ENCODE measurements at regions not wholly inside any gene's neighbourhood (a gene's known extent, or its start where the extent isn't known, plus 50 kb on each side); places are given as distances from the start of the nearest gene placed in this dataset.

GRCh38 chr20:62534526-62535221 is 58.9 kb upstream of the GATA5 start:
- no peaks in the 10 kb centered on the region for H3K79me2 ChIP-seq (ENCODE audit: low read length)
- H3K36me3 ChIP-seq (ENCODE audit: insufficient read depth, low read length): no peaks in the 10 kb centered on the region
- no peaks in the 10 kb centered on the region for H3K9me2 ChIP-seq (replicated peaks; ENCODE audit: insufficient read depth, low read length)
- H3K4me1 ChIP-seq (ENCODE audit: low read length): no peaks in the 10 kb centered on the region
- H3K27ac ChIP-seq (ENCODE audit: low read length): no peak overlapping the region
- H2AFZ ChIP-seq (ENCODE audit: low read length): no peak overlapping the region
- no peaks in the 10 kb centered on the region for H3K9me3 ChIP-seq (ENCODE audit: low read length)
- no peak overlapping the region for H3K4me3 ChIP-seq (ENCODE audit: low read length)
- no peak overlapping the region for H3K4me2 ChIP-seq (ENCODE audit: low read depth, low read length, poor library complexity, severe bottlenecking)
- no peaks in the 10 kb centered on the region for H3K27me3 ChIP-seq (ENCODE audit: low read length)
- DNase-seq: no peak
- H3K9ac ChIP-seq (ENCODE audit: low read length): no peak overlapping the region
- no peaks in the 10 kb centered on the region for H4K20me1 ChIP-seq (ENCODE audit: insufficient read depth, low read depth, low read length)

GRCh38 chr20:62535282-62535811 is 59.6 kb upstream of the GATA5 start:
- Histone ChIP-seq H3K9me2 (replicated peaks; ENCODE audit: insufficient read depth, low read length) (no peaks in the 10 kb centered on the region), H3K4me1 (ENCODE audit: low read length) (no peaks in the 10 kb centered on the region), H3K27me3 (ENCODE audit: low read length) (no peaks in the 10 kb centered on the region), H4K20me1 (ENCODE audit: insufficient read depth, low read depth, low read length) (no peaks in the 10 kb centered on the region), H3K4me2 (ENCODE audit: low read depth, low read length, poor library complexity, severe bottlenecking) (no peak overlapping the region), H3K9me3 (ENCODE audit: low read length) (no peaks in the 10 kb centered on the region), H2AFZ (ENCODE audit: low read length) (no peak overlapping the region), H3K36me3 (ENCODE audit: insufficient read depth, low read length) (no peaks in the 10 kb centered on the region), H3K27ac (ENCODE audit: low read length) (no peak overlapping the region), H3K79me2 (ENCODE audit: low read length) (no peaks in the 10 kb centered on the region), H3K4me3 (ENCODE audit: low read length) (no peak overlapping the region), H3K9ac (ENCODE audit: low read length) (no peak overlapping the region)
- DNase-seq: no peak

GRCh38 chr20:62535964-62536363 is 60.2 kb upstream of the GATA5 start:
- Histone ChIP-seq H3K27me3 (ENCODE audit: low read length) (no peaks in the 10 kb centered on the region), H3K4me3 (ENCODE audit: low read length) (no peak overlapping the region), H3K36me3 (ENCODE audit: insufficient read depth, low read length) (no peaks in the 10 kb centered on the region), H3K4me1 (ENCODE audit: low read length) (no peaks in the 10 kb centered on the region), H3K4me2 (ENCODE audit: low read depth, low read length, poor library complexity, severe bottlenecking) (no peak overlapping the region), H4K20me1 (ENCODE audit: insufficient read depth, low read depth, low read length) (no peaks in the 10 kb centered on the region), H3K9me2 (replicated peaks; ENCODE audit: insufficient read depth, low read length) (no peaks in the 10 kb centered on the region), H2AFZ (ENCODE audit: low read length) (no peak overlapping the region), H3K9me3 (ENCODE audit: low read length) (no peaks in the 10 kb centered on the region), H3K79me2 (ENCODE audit: low read length) (no peaks in the 10 kb centered on the region), H3K9ac (ENCODE audit: low read length) (no peak overlapping the region), H3K27ac (ENCODE audit: low read length) (no peak overlapping the region)
- no peak for DNase-seq

- Histone ChIP-seq H3K4me2 (ENCODE audit: low read depth, low read length, poor library complexity, severe bottlenecking) (no peak overlapping the region), H3K79me2 (ENCODE audit: low read length) (no peaks in the 10 kb centered on the region), H3K9me2 (replicated peaks; ENCODE audit: insufficient read depth, low read length) (no peaks in the 10 kb centered on the region), H3K27ac (ENCODE audit: low read length) (no peak overlapping the region), H4K20me1 (ENCODE audit: insufficient read depth, low read depth, low read length) (no peaks in the 10 kb centered on the region), H2AFZ (ENCODE audit: low read length) (no peak overlapping the region), H3K4me3 (ENCODE audit: low read length) (no peak overlapping the region), H3K4me1 (ENCODE audit: low read length) (no peaks in the 10 kb centered on the region), H3K9me3 (ENCODE audit: low read length) (no peaks in the 10 kb centered on the region), H3K9ac (ENCODE audit: low read length) (no peak overlapping the region), H3K36me3 (ENCODE audit: insufficient read depth, low read length) (no peaks in the 10 kb centered on the region), H3K27me3 (ENCODE audit: low read length) (no peaks in the 10 kb centered on the region)
- DNase-seq: no peak
These were observed 61.1 kb upstream of the GATA5 start for GRCh38 chr20:62536871-62537401.

GRCh38 chr20:62537649-62538292 is 62.0 kb upstream of the GATA5 start:
- no peaks in the 10 kb centered on the region for H3K9me2 ChIP-seq (replicated peaks; ENCODE audit: insufficient read depth, low read length)
- no peaks in the 10 kb centered on the region for H3K79me2 ChIP-seq (ENCODE audit: low read length)
- H3K9ac ChIP-seq (ENCODE audit: low read length): no peak overlapping the region
- no peak overlapping the region for H2AFZ ChIP-seq (ENCODE audit: low read length)
- H3K9me3 ChIP-seq (ENCODE audit: low read length): no peaks in the 10 kb centered on the region
- no peak overlapping the region for H3K4me3 ChIP-seq (ENCODE audit: low read length)
- no peak for DNase-seq
- H3K36me3 ChIP-seq (ENCODE audit: insufficient read depth, low read length): no peaks in the 10 kb centered on the region
- no peaks in the 10 kb centered on the region for H4K20me1 ChIP-seq (ENCODE audit: insufficient read depth, low read depth, low read length)
- no peak overlapping the region for H3K27ac ChIP-seq (ENCODE audit: low read length)
- H3K27me3 ChIP-seq (ENCODE audit: low read length): no peaks in the 10 kb centered on the region
- no peak overlapping the region for H3K4me2 ChIP-seq (ENCODE audit: low read depth, low read length, poor library complexity, severe bottlenecking)
- H3K4me1 ChIP-seq (ENCODE audit: low read length): no peaks in the 10 kb centered on the region

GRCh38 chr20:62539198-62540045 is 63.6 kb upstream of the GATA5 start:
- no peak for DNase-seq
- H3K27ac ChIP-seq (ENCODE audit: low read length): no peak overlapping the region
- H3K4me3 ChIP-seq (ENCODE audit: low read length): no peak overlapping the region
- no peaks in the 10 kb centered on the region for H3K9me2 ChIP-seq (replicated peaks; ENCODE audit: insufficient read depth, low read length)
- H3K36me3 ChIP-seq (ENCODE audit: insufficient read depth, low read length): no peaks in the 10 kb centered on the region
- no peak overlapping the region for H3K9ac ChIP-seq (ENCODE audit: low read length)
- no peak overlapping the region for H3K4me2 ChIP-seq (ENCODE audit: low read depth, low read length, poor library complexity, severe bottlenecking)
- no peaks in the 10 kb centered on the region for H3K79me2 ChIP-seq (ENCODE audit: low read length)
- no peaks in the 10 kb centered on the region for H4K20me1 ChIP-seq (ENCODE audit: insufficient read depth, low read depth, low read length)
- H3K9me3 ChIP-seq (ENCODE audit: low read length): no peaks in the 10 kb centered on the region
- no peaks in the 10 kb centered on the region for H3K27me3 ChIP-seq (ENCODE audit: low read length)
- H3K4me1 ChIP-seq (ENCODE audit: low read length): no peaks in the 10 kb centered on the region
- no peak overlapping the region for H2AFZ ChIP-seq (ENCODE audit: low read length)

- H3K79me2 ChIP-seq (ENCODE audit: low read length): no peaks in the 10 kb centered on the region
- DNase-seq: peak; percentile 44
- no peak overlapping the region for H3K4me3 ChIP-seq (ENCODE audit: low read length)
These were observed 64.7 kb upstream of the GATA5 start for GRCh38 chr20:62540504-62540903.

GRCh38 chr20:62542862-62543261 is 67.1 kb upstream of the GATA5 start:
- no peaks in the 10 kb centered on the region for H3K9me3 ChIP-seq (ENCODE audit: low read length)
- H3K4me3 ChIP-seq (ENCODE audit: low read length): no peak overlapping the region
- H2AFZ ChIP-seq (ENCODE audit: low read length): no peak overlapping the region
- H3K27ac ChIP-seq (ENCODE audit: low read length): no peak overlapping the region
- H4K20me1 ChIP-seq (ENCODE audit: insufficient read depth, low read depth, low read length): no peaks in the 10 kb centered on the region
- no peaks in the 10 kb centered on the region for H3K27me3 ChIP-seq (ENCODE audit: low read length)
- no peak for DNase-seq
- H3K9me2 ChIP-seq (replicated peaks; ENCODE audit: insufficient read depth, low read length): no peaks in the 10 kb centered on the region
- H3K36me3 ChIP-seq (ENCODE audit: insufficient read depth, low read length): no peaks in the 10 kb centered on the region
- no peaks in the 10 kb centered on the region for H3K4me1 ChIP-seq (ENCODE audit: low read length)
- no peaks in the 10 kb centered on the region for H3K79me2 ChIP-seq (ENCODE audit: low read length)
- no peak overlapping the region for H3K4me2 ChIP-seq (ENCODE audit: low read depth, low read length, poor library complexity, severe bottlenecking)
- H3K9ac ChIP-seq (ENCODE audit: low read length): no peak overlapping the region

More at GRCh38 chr20:62540504-62540903, 64.7 kb upstream of the GATA5 start:
- no peak overlapping the region for H2AFZ ChIP-seq (ENCODE audit: low read length)
- H3K9ac ChIP-seq (ENCODE audit: low read length): no peak overlapping the region
- H3K4me1 ChIP-seq (ENCODE audit: low read length): no peaks in the 10 kb centered on the region
- H3K27ac ChIP-seq (ENCODE audit: low read length): no peak overlapping the region
- H4K20me1 ChIP-seq (ENCODE audit: insufficient read depth, low read depth, low read length): no peaks in the 10 kb centered on the region
- H3K9me3 ChIP-seq (ENCODE audit: low read length): no peaks in the 10 kb centered on the region
- H3K36me3 ChIP-seq (ENCODE audit: insufficient read depth, low read length): no peaks in the 10 kb centered on the region
- no peak overlapping the region for H3K4me2 ChIP-seq (ENCODE audit: low read depth, low read length, poor library complexity, severe bottlenecking)
- H3K27me3 ChIP-seq (ENCODE audit: low read length): no peaks in the 10 kb centered on the region
- no peaks in the 10 kb centered on the region for H3K9me2 ChIP-seq (replicated peaks; ENCODE audit: insufficient read depth, low read length)
